HEK293 (cell line): ENCODE measurements at regions not wholly inside any gene's neighbourhood (a gene's known extent, or its start where the extent isn't known, plus 50 kb on each side); places are given as distances from the start of the nearest gene placed in this dataset.

Experiments
- CTCF ChIA-PET: fragments of 350-600 bp; formaldehyde crosslinking; extraction: SDS; loops from one replicate; lab custom pipeline; 2021; ENCODE audit warnings: antibody characterized with exemption; lab: Yijun Ruan, JAX
- POLR2A ChIA-PET: fragments of 300-600 bp; formaldehyde crosslinking; extraction: SDS; loops from one replicate; lab custom pipeline; 2020; ENCODE audit warnings: antibody characterized with exemption, inconsistent platforms; lab: Yijun Ruan, JAX
- H3K27ac ChIP-seq: fragments of 200-500 bp; sonication (Bioruptor generic); 2 replicates; pipeline ENCODE4 v1.5.1; 2014; ENCODE audit warnings: low read depth, low read length, control low read depth, inconsistent platforms; ENCODE audit errors: extremely low read depth
- H3K36me3 ChIP-seq, 2 experiments: fragments of 200-500 bp in 1 of 2; sonication (Bioruptor generic) in 1 of 2; 1 replicate in 1 of 2; 2 replicates in 1 of 2; pipeline ENCODE4 v1.5.1; 2014 to 2017; ENCODE audit warnings: inconsistent platforms in 2 of 2, low read length in 2 of 2; ENCODE audit not compliant: control insufficient read depth in 2 of 2, insufficient read depth in 1 of 2
- H3K4me1 ChIP-seq: fragments of 200-500 bp; sonication (Bioruptor generic); 2 replicates; pipeline ENCODE4 v1.5.1; 2014; ENCODE audit warnings: mild to moderate bottlenecking, low read length, inconsistent platforms; ENCODE audit not compliant: control insufficient read depth, insufficient read depth
- H3K4me3 ChIP-seq: 2 replicates; pipeline ENCODE4 v1.5.1; 2011; ENCODE audit warnings: low read depth, mild to moderate bottlenecking, control low read depth, low read length, moderate library complexity
- H3K9me3 ChIP-seq: fragments of 200-500 bp; sonication (Bioruptor generic); 2 replicates; pipeline ENCODE4 v1.5.1; 2014; ENCODE audit warnings: low read depth, low read length, inconsistent platforms; ENCODE audit not compliant: control insufficient read depth, insufficient read depth
- BCL6B ChIP-seq: fragments of 450-650 bp; formaldehyde crosslinking; IDR thresholded peaks from 2 replicates; pipeline ENCODE4 v1.5.1; 2017; ENCODE audit warnings: missing biosample characterization, missing genetic modification characterization
- PRDM1 ChIP-seq: fragments of 450-650 bp; formaldehyde crosslinking; IDR thresholded peaks from 2 replicates; pipeline ENCODE4; 2016; ENCODE audit warnings: missing biosample characterization, missing genetic modification characterization
- REPIN1 ChIP-seq: fragments of 450-650 bp; formaldehyde crosslinking; IDR thresholded peaks from 2 replicates; pipeline ENCODE4 v1.5.1; 2017; ENCODE audit warnings: missing biosample characterization, missing genetic modification characterization, low read depth
- SCRT1 ChIP-seq: fragments of 450-650 bp; formaldehyde crosslinking; IDR thresholded peaks from 2 replicates; pipeline ENCODE4 v1.5.1; 2016; ENCODE audit warnings: missing biosample characterization, missing genetic modification characterization, borderline replicate concordance
- SCRT2 ChIP-seq: fragments of 450-650 bp; formaldehyde crosslinking; IDR thresholded peaks from 2 replicates; pipeline ENCODE4 v1.5.1; 2016; ENCODE audit warnings: missing biosample characterization, missing genetic modification characterization
- ZBTB10 ChIP-seq: fragments of 450-650 bp; formaldehyde crosslinking; IDR thresholded peaks from 2 replicates; pipeline ENCODE4 v1.5.1; 2016; ENCODE audit warnings: missing biosample characterization, missing genetic modification characterization
- ZBTB49 ChIP-seq: fragments of 450-650 bp; formaldehyde crosslinking; IDR thresholded peaks from 2 replicates; pipeline ENCODE4 v1.5.1; 2016; ENCODE audit warnings: missing biosample characterization, missing genetic modification characterization, low read depth
- ZNF175 ChIP-seq: fragments of 450-650 bp; formaldehyde crosslinking; IDR thresholded peaks from 2 replicates; pipeline ENCODE4 v1.5.1; 2016; ENCODE audit warnings: missing biosample characterization, missing genetic modification characterization
- ZNF37A ChIP-seq: fragments of 450-650 bp; IDR thresholded peaks from 2 replicates; pipeline ENCODE4 v1.5.1; 2018; ENCODE audit warnings: missing biosample characterization, missing genetic modification characterization
- ZNF391 ChIP-seq: fragments of 450-650 bp; formaldehyde crosslinking; IDR thresholded peaks from 2 replicates; pipeline ENCODE4 v1.5.1; 2016; ENCODE audit warnings: low read depth, missing biosample characterization, missing genetic modification characterization, borderline replicate concordance
- ZNF449 ChIP-seq: fragments of 450-650 bp; formaldehyde crosslinking; IDR thresholded peaks from 2 replicates; pipeline ENCODE4 v1.5.1; 2017; ENCODE audit warnings: missing biosample characterization, mild to moderate bottlenecking, missing genetic modification characterization, moderate library complexity
- ZNF555 ChIP-seq: fragments of 450-650 bp; formaldehyde crosslinking; conservative IDR thresholded peaks from 2 replicates; pipeline ENCODE4 v1.5.1; 2017; ENCODE audit warnings: missing biosample characterization, mild to moderate bottlenecking, missing genetic modification characterization, inconsistent platforms
- ZSCAN4 ChIP-seq: fragments of 450-650 bp; formaldehyde crosslinking; IDR thresholded peaks from 2 replicates; pipeline ENCODE4 v1.5.1; 2017; ENCODE audit warnings: missing biosample characterization, missing genetic modification characterization

- Histone ChIP-seq H3K27ac (no peak overlapping the region), H3K36me3 (no peaks in the 10 kb centered on the region), H3K4me1 (no peaks in the 10 kb centered on the region), H3K4me3 (no peak overlapping the region), H3K9me3 (no peaks in the 10 kb centered on the region)
- POLR2A ChIA-PET = no interaction called here
- TF ChIP-seq SCRT2 (tag by site-specific recombination) = 0 out of 2 replicates have a peak, but pooled peaks have one; percentile 31
- TF ChIP-seq ZNF555 (tag by site-specific recombination) = no peak
- CTCF ChIA-PET = interaction anchor here (0.6 to 1.1 kb wide), 3 partner anchors 12 to 263 kb away, joined by 3 to 4 read pairs (median 4); no protein-coding TSS in a partner anchor
Measured at GRCh38 chr2:9782197-9782719, 61.0 kb upstream of the TAF1B start.

GRCh38 chr2:9789371-9789770, 53.9 kb upstream of the TAF1B start:
- Histone ChIP-seq H3K4me3 (no peak overlapping the region), H3K9me3 (no peaks in the 10 kb centered on the region), H3K36me3 (no peaks in the 10 kb centered on the region)
- POLR2A ChIA-PET = no interaction called here
- CTCF ChIA-PET = interaction anchor here (0.6 to 3.4 kb wide), 5 partner anchors 10 to 268 kb away, joined by 3 to 21 read pairs (median 4); no protein-coding TSS in a partner anchor
- no peak for TF ChIP-seq ZNF175 (tag by site-specific recombination)
- TF ChIP-seq, all 188 proteins: peak for 0
- Histone ChIP-seq H3K4me1 (no peaks in the 10 kb centered on the region), H3K27ac (no peak overlapping the region)

- POLR2A ChIA-PET = no interaction called here
- no peaks in the 10 kb centered on the region for H3K9me3 ChIP-seq
- CTCF ChIA-PET = interaction anchor here (1.4 kb wide), 1 partner anchor 8 kb away, joined by 4 read pairs; no protein-coding TSS in a partner anchor
Measured at GRCh38 chr2:9790702-9791225, 52.5 kb upstream of the TAF1B start.

More at GRCh38 chr2:9790702-9791225, 52.5 kb upstream of the TAF1B start:
- no peaks in the 10 kb centered on the region for H3K36me3 ChIP-seq
- H3K4me3 ChIP-seq = no peak overlapping the region
- no peak for TF ChIP-seq ZNF37A (tag by site-specific recombination)
- no peak for TF ChIP-seq ZNF449 (tag by site-specific recombination)
- no peak for TF ChIP-seq ZNF391
- no peak for TF ChIP-seq ZBTB49 (tag by site-specific recombination)
- TF ChIP-seq BCL6B = no peak
- TF ChIP-seq SCRT1 = no peak
- no peak for TF ChIP-seq ZBTB10 (tag by site-specific recombination)
- no peak for TF ChIP-seq ZSCAN4
- TF ChIP-seq REPIN1 (tag by site-specific recombination) = no peak
- no peak for TF ChIP-seq PRDM1 (tag by site-specific recombination)
- H3K27ac ChIP-seq = no peak overlapping the region
- H3K4me1 ChIP-seq = no peaks in the 10 kb centered on the region
